Body of pancreas (tissue), 4 donors: ENCODE measurements at regions not wholly inside any gene's neighbourhood (a gene's known extent, or its start where the extent isn't known, plus 50 kb on each side); places are given as distances from the start of the nearest gene placed in this dataset.
"Not testable (repeated sequence)": the region's sequence is repeated elsewhere in the genome, so short reads cannot be mapped to it uniquely, and the experiment has no call there.

Source experiments
- ATAC-seq: fragments of 150-250 bp; one replicate; pipeline ENCODE4 v1.9.1; 2016
- DNase-seq, 4 donors: peaks; one replicate each; pipeline ENCODE4 v3.0.0-alpha.2; 2019
- H3K27ac ChIP-seq, 4 donors: fragments of 200-600 bp; sonication (generic); 1 replicate in 3 of 4; 2 replicates in 1 of 4; pipeline versions ENCODE4 v1.5.1 to v1.6.1; 2016 to 2019; ENCODE audit warnings: mild to moderate bottlenecking in 1 of 4, mixed read lengths in 1 of 4, moderate library complexity in 1 of 4
- H3K27me3 ChIP-seq, 2 donors: fragments of 200-600 bp; sonication (generic); one replicate each; pipeline ENCODE4 v1.6.0; 2016; ENCODE audit warnings: mild to moderate bottlenecking in 1 of 2
- H3K36me3 ChIP-seq, 2 donors: fragments of 200-600 bp; sonication (generic); replicated peaks in 1 of 2; 2 replicates each; pipeline ENCODE4 v1.5.1; 2016; ENCODE audit warnings: low read depth in 2 of 2; ENCODE audit not compliant: insufficient read depth in 1 of 2
- H3K4me1 ChIP-seq: fragments of 200-600 bp; sonication (generic); one replicate; pipeline ENCODE4 v1.6.0; 2016
- H3K4me3 ChIP-seq, 2 donors: fragments of 200-600 bp; sonication (generic); 1 replicate in 1 of 2; 2 replicates in 1 of 2; pipeline ENCODE4 v1.5.1; 2016 to 2019
- H3K9me3 ChIP-seq, 3 donors: fragments of 200-600 bp; sonication (generic); 1 replicate in 2 of 3; 2 replicates in 1 of 3; pipeline ENCODE4 v1.5.1; 2016
- POLR2A ChIP-seq, 3 donors: fragments of 450-650 bp; IDR thresholded peaks; one replicate each; pipeline ENCODE4 v1.6.1; 2016; ENCODE audit warnings: antibody characterized with exemption in 3 of 3, mild to moderate bottlenecking in 2 of 3
- WGBS, 2 donors: methylation state at CpG; one replicate each; pipeline ENCODE4 v1.1.5; 2017; 5-methylcytosine and 5-hydroxymethylcytosine counted together
- intact Hi-C: fragments of 100-400 bp; cut with DNase I; formaldehyde crosslinking; loops from one replicate; pipeline ENCODE4 v1.15.1; 2023
- TF ChIP-seq, protein P1 (sequence below), 7 experiments: fragments of 450-650 bp in 4 of 7; fragments of 200-600 bp in 3 of 7; sonication (generic) in 3 of 7; IDR thresholded peaks; one replicate each; pipeline ENCODE4 v1.5.1; 2016 to 2019; ENCODE audit warnings: antibody characterized with exemption in 7 of 7

DNA sequence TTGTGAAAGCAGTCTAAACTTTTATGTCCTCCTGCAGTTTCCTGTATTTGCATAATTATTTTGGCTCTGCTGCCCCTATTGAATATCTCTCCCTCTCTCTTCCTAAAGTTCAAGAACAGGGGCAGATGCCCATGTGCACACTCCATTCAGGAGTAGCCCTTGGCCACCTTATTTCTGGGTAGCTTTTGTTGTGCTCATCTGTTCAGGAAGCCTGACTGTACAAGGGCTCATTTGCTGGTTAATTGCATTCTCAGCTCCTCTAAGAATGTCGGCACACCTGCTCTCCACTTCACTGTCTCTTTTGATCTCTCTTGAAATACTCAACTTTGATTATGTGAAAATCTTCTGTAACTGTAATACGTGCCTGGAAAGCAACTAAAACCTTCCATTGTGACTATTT is 1378.8 kb upstream of the CDH8 start:
- no peak for ATAC-seq
- TF ChIP-seq, protein P1, sequence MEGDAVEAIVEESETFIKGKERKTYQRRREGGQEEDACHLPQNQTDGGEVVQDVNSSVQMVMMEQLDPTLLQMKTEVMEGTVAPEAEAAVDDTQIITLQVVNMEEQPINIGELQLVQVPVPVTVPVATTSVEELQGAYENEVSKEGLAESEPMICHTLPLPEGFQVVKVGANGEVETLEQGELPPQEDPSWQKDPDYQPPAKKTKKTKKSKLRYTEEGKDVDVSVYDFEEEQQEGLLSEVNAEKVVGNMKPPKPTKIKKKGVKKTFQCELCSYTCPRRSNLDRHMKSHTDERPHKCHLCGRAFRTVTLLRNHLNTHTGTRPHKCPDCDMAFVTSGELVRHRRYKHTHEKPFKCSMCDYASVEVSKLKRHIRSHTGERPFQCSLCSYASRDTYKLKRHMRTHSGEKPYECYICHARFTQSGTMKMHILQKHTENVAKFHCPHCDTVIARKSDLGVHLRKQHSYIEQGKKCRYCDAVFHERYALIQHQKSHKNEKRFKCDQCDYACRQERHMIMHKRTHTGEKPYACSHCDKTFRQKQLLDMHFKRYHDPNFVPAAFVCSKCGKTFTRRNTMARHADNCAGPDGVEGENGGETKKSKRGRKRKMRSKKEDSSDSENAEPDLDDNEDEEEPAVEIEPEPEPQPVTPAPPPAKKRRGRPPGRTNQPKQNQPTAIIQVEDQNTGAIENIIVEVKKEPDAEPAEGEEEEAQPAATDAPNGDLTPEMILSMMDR (IDR thresholded peaks at IDR 0.05): no peak
- TF ChIP-seq POLR2A (IDR thresholded peaks at IDR 0.05): no peak
- DNase-seq: no peak
- H3K4me3 ChIP-seq: no peak overlapping the region
- no peaks in the 10 kb centered on the region for H3K36me3 ChIP-seq
- intact Hi-C loops: no loop called here
- no peaks in the 10 kb centered on the region for H3K4me1 ChIP-seq
- H3K27ac ChIP-seq: no peak overlapping the region
- no peaks in the 10 kb centered on the region for H3K27me3 ChIP-seq
- 35 to 58% methylated on average over 2 of the region's 2 CpGs for WGBS, 2 donors
- no peaks in the 10 kb centered on the region for H3K9me3 ChIP-seq

DNA sequence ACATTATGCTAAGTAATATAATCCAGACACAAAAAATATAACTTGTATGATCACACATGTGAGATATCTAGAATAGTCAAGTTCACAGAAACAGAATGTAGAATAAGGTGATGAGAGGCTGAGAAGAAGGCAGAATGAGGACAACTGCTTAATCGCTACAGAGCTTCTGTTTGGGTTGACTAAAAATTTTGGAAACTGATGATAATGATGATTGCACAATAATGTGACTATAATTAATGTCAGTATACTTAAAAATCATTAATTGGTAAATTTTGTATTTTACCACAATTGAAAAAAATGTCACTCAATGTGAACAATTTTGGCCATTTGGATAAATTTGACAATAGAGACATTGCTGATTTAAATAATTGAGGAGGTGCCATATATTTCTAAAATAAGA is 1374.4 kb upstream of the CDH8 start:
- H3K4me3 ChIP-seq: no peak overlapping the region
- no peak for TF ChIP-seq POLR2A (IDR thresholded peaks at IDR 0.05)
- TF ChIP-seq, protein P1 (IDR thresholded peaks at IDR 0.05): no peak
- no peaks in the 10 kb centered on the region for H3K4me1 ChIP-seq
- DNase-seq (no peak), ATAC-seq (no peak)
- no peaks in the 10 kb centered on the region for H3K36me3 ChIP-seq
- no peak overlapping the region for H3K27ac ChIP-seq
- H3K9me3 ChIP-seq: no peaks in the 10 kb centered on the region
- no peaks in the 10 kb centered on the region for H3K27me3 ChIP-seq
- WGBS, 2 donors: 93 to 96% methylated on average over 1 of the region's 1 CpG
- intact Hi-C loops: no loop called here

DNA sequence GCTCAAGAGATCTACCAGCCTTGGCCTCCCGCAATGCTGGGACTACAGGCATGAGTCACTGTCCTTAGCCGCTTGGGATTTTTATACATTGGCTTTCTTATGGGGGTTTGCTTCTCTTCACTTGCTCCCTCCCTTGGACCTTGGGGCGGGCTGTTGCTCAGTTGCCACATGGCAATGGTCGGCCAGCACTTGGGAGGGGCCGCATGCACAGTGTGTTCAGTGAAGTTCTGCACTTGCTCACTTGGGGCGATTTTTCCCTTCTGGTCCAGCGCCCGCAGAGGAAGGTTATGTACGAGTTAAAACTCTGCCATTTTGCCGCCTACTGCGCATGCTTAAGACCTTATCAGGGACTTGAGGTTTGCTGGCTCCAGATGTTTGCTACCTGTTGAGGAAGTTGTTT is 1367.6 kb upstream of the CDH8 start:
- Histone ChIP-seq H3K27ac (no peak overlapping the region), H3K4me3 (no peak overlapping the region), H3K36me3 (no peaks in the 10 kb centered on the region), H3K27me3 (no peaks in the 10 kb centered on the region), H3K4me1 (no peaks in the 10 kb centered on the region), H3K9me3 (no peaks in the 10 kb centered on the region)
- DNase-seq: no peak
- no peak for TF ChIP-seq POLR2A (IDR thresholded peaks at IDR 0.05)
- TF ChIP-seq, protein P1 (IDR thresholded peaks at IDR 0.05): no peak
- WGBS, 2 donors: 87 to 92% methylated on average over 11 of the region's 11 CpGs
- ATAC-seq: no peak
- intact Hi-C loops: no loop called here

DNA sequence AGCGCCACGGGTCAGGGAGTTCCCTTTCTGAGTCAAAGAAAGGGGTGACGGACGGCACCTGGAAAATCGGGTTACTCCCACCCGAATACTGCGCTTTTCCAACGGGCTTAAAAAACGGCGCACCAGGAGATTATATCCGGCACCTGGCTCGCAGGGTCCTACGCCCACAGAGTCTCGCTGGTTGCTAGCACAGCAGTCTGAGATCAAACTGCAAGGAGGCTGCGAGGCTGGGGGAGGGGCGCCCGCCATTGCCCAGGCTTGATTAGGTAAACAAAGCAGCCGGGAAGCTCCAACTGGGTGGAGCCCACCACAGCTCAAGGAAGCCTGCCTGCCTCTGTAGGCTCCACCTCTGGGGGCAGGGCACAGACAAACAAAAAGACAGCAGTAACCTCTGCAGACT is 1352.0 kb upstream of the CDH8 start:
- WGBS, 2 donors: 84 to 88% methylated on average over 18 of the region's 18 CpGs
- H3K27me3 ChIP-seq, H3K9me3 ChIP-seq, ATAC-seq, H3K4me1 ChIP-seq, intact Hi-C loops, H3K36me3 ChIP-seq, H3K27ac ChIP-seq, DNase-seq, H3K4me3 ChIP-seq: not testable (repeated sequence)

DNA sequence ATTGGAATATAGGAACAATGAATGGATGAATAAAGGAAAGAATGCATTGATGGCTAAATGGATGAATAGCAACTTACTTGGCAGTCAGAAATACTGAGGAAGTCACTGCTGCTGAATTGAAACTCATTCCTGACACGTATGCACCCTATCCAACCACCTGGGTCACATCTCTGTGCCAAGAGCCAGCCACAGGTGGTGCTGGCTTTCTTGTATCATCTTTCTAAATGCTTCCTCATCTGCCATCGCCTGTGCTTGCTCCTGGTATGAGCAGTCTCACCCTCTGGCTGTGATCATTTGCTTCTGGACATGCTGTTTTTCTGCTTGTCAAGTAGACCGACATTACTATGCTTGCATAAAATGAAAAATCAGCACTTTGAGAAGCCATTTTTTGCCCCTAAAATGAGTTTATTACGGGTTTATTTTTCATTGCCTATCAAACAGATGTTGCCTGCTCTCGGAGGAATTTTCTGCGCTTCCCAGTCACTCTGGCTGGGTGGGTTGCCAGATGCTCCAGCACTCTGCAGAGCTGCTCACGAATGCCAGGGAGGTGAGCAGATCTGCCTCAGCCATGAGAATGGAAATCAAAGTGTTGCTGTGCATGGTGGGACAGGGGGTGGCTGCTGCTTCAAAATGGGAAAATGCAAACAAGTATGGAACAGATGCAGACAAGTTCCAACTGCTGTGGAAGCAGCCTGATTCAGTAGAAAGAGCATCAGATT is 1349.6 kb upstream of the CDH8 start:
- DNase-seq (no peak), ATAC-seq (no peak)
- TF ChIP-seq, protein P1 (IDR thresholded peaks at IDR 0.05): no peak
- TF ChIP-seq POLR2A (IDR thresholded peaks at IDR 0.05): no peak
- Histone ChIP-seq H3K27ac (no peak overlapping the region), H3K27me3 (no peaks in the 10 kb centered on the region), H3K4me3 (no peak overlapping the region), H3K9me3 (no peaks in the 10 kb centered on the region), H3K36me3 (no peaks in the 10 kb centered on the region), H3K4me1 (no peaks in the 10 kb centered on the region)
- 59 to 72% methylated on average over 7 of the region's 7 CpGs for WGBS, 2 donors
- intact Hi-C loops: no loop called here
